ENCODE measurements at regions not wholly inside any gene's neighbourhood (a gene's known extent, or its start where the extent isn't known, plus 50 kb on each side); places are given as distances from the start of the nearest gene placed in this dataset.
"Not testable (repeated sequence)": the region's sequence is repeated elsewhere in the genome, so short reads cannot be mapped to it uniquely, and the experiment has no call there.

GRCh38 chr5:131001507-131001906, 163.5 kb downstream of the HINT1 start:
- no peak for DNase-seq

- no peak for DNase-seq
These were observed 164.8 kb downstream of the HINT1 start for GRCh38 chr5:131000289-131000688.

- DNase-seq = not testable (repeated sequence)
These were observed 168.3 kb downstream of the HINT1 start for GRCh38 chr5:130996720-130997119.

GRCh38 chr5:130995851-130996250, 169.2 kb downstream of the HINT1 start:
- no peak for DNase-seq

- no peak for DNase-seq
These were observed 169.9 kb downstream of the HINT1 start for GRCh38 chr5:130995254-130995515.

- no peak for DNase-seq
These were observed 170.4 kb downstream of the HINT1 start for GRCh38 chr5:130994496-130995253.

GRCh38 chr5:130992621-130993020, 172.4 kb downstream of the HINT1 start:
- DNase-seq = no peak

- DNase-seq = no peak
These were observed 173.0 kb downstream of the HINT1 start for GRCh38 chr5:130992095-130992494.

- DNase-seq = no peak
These were observed 179.3 kb downstream of the HINT1 start for GRCh38 chr5:130985776-130986175.

GRCh38 chr5:130981663-130982062, 183.4 kb downstream of the HINT1 start:
- no peak for DNase-seq

GRCh38 chr5:130978475-130978874, 186.6 kb downstream of the HINT1 start:
- DNase-seq = no peak

- DNase-seq = no peak
These were observed 188.6 kb downstream of the HINT1 start for GRCh38 chr5:130976493-130976892.

GRCh38 chr5:130975847-130976246, 189.2 kb downstream of the HINT1 start:
- DNase-seq = no peak

- no peak for DNase-seq
These were observed 189.8 kb downstream of the HINT1 start for GRCh38 chr5:130975299-130975698.

- DNase-seq = no peak
These were observed 190.9 kb downstream of the HINT1 start for GRCh38 chr5:130974021-130974683.

GRCh38 chr5:130966990-130967525, 198.0 kb downstream of the HINT1 start:
- no peak for DNase-seq

GRCh38 chr5:130965920-130966319, 199.1 kb downstream of the HINT1 start:
- DNase-seq = no peak

- DNase-seq = no peak
These were observed 199.7 kb downstream of the HINT1 start for GRCh38 chr5:130965360-130965759.

- no peak for DNase-seq
These were observed 200.5 kb downstream of the HINT1 start for GRCh38 chr5:130964231-130965202.

- no peak for DNase-seq
These were observed 201.3 kb downstream of the HINT1 start for GRCh38 chr5:130963798-130964197.

GRCh38 chr5:130957151-130957550, 207.9 kb downstream of the HINT1 start:
- no peak for DNase-seq

- no peak for DNase-seq
These were observed 210.0 kb downstream of the HINT1 start for GRCh38 chr5:130955041-130955440.

- no peak for DNase-seq
These were observed 210.7 kb downstream of the HINT1 start for GRCh38 chr5:130954336-130954735.

Data from T-helper 9 cell (primary cell).